ENCODE measurements at regions not wholly inside any gene's neighbourhood (a gene's known extent, or its start where the extent isn't known, plus 50 kb on each side); places are given as distances from the start of the nearest gene placed in this dataset.

- TF ChIP-seq POLR2A (IDR thresholded peaks at IDR 0.05; ENCODE audit: borderline replicate concordance, extremely low read depth, insufficient read depth, insufficient read length) = no peak
- TF ChIP-seq SP1 (IDR thresholded peaks at IDR 0.05; ENCODE audit: low read depth) = no peak
- TF ChIP-seq CEBPB (IDR thresholded peaks at IDR 0.05; ENCODE audit: low read depth) = no peak
- no peak for TF ChIP-seq EZH2 (IDR thresholded peaks at IDR 0.05)
- TF ChIP-seq POLR2AphosphoS5 (IDR thresholded peaks at IDR 0.05; ENCODE audit: low read depth, low read length) = no peak
- TF ChIP-seq CTCF (IDR thresholded peaks at IDR 0.05 in 2 of 3, conservative IDR thresholded peaks at IDR 0.05 in 1 of 3; ENCODE audit: borderline replicate concordance in 1 of 3, insufficient read depth in 1 of 3, low read depth in 2 of 3, low read length in 2 of 3) = no peak
- TF ChIP-seq, protein P1, sequence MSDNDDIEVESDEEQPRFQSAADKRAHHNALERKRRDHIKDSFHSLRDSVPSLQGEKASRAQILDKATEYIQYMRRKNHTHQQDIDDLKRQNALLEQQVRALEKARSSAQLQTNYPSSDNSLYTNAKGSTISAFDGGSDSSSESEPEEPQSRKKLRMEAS (IDR thresholded peaks at IDR 0.05) = no peak
- TF ChIP-seq, protein P2, sequence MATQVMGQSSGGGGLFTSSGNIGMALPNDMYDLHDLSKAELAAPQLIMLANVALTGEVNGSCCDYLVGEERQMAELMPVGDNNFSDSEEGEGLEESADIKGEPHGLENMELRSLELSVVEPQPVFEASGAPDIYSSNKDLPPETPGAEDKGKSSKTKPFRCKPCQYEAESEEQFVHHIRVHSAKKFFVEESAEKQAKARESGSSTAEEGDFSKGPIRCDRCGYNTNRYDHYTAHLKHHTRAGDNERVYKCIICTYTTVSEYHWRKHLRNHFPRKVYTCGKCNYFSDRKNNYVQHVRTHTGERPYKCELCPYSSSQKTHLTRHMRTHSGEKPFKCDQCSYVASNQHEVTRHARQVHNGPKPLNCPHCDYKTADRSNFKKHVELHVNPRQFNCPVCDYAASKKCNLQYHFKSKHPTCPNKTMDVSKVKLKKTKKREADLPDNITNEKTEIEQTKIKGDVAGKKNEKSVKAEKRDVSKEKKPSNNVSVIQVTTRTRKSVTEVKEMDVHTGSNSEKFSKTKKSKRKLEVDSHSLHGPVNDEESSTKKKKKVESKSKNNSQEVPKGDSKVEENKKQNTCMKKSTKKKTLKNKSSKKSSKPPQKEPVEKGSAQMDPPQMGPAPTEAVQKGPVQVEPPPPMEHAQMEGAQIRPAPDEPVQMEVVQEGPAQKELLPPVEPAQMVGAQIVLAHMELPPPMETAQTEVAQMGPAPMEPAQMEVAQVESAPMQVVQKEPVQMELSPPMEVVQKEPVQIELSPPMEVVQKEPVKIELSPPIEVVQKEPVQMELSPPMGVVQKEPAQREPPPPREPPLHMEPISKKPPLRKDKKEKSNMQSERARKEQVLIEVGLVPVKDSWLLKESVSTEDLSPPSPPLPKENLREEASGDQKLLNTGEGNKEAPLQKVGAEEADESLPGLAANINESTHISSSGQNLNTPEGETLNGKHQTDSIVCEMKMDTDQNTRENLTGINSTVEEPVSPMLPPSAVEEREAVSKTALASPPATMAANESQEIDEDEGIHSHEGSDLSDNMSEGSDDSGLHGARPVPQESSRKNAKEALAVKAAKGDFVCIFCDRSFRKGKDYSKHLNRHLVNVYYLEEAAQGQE (IDR thresholded peaks at IDR 0.05; ENCODE audit: low read depth) = no peak
- TF ChIP-seq SIN3A (IDR thresholded peaks at IDR 0.05; ENCODE audit: low read depth) = no peak
- TF ChIP-seq EZH2phosphoT487 (IDR thresholded peaks at IDR 0.05; ENCODE audit: borderline replicate concordance) = no peak
- no peak for TF ChIP-seq JUND (IDR thresholded peaks at IDR 0.05)
- TF ChIP-seq EGR1 (IDR thresholded peaks at IDR 0.05; ENCODE audit: low read depth) = no peak
- no peak for TF ChIP-seq ZNF274 (IDR thresholded peaks at IDR 0.05; ENCODE audit: low read depth, low read length)
- TF ChIP-seq ZBTB33 (IDR thresholded peaks at IDR 0.05; ENCODE audit: extremely low read depth, insufficient replicate concordance, low read length) = no peak
Measured at GRCh38 chr2:134149904-134150303, 104.0 kb upstream of the MGAT5 start.
